Muscle of leg (tissue), 3 donors: ENCODE measurements at regions not wholly inside any gene's neighbourhood (a gene's known extent, or its start where the extent isn't known, plus 50 kb on each side); places are given as distances from the start of the nearest gene placed in this dataset.

ENCODE experiments used
- DNase-seq: peaks from one replicate; pipeline ENCODE4 v3.0.0; 2013
- H3K27ac ChIP-seq: one replicate; pipeline ENCODE4 v1.5.1; 2013; ENCODE audit warnings: mild to moderate bottlenecking, low read length, control low read depth
- H3K27me3 ChIP-seq: one replicate; pipeline ENCODE4 v1.6.1; 2013; ENCODE audit warnings: low read length; ENCODE audit not compliant: control insufficient read depth, insufficient read depth
- H3K36me3 ChIP-seq: one replicate; pipeline ENCODE4 v1.6.1; 2013; ENCODE audit warnings: low read length; ENCODE audit not compliant: control insufficient read depth, insufficient read depth
- H3K4me1 ChIP-seq: one replicate; pipeline ENCODE4 v1.6.1; 2013; ENCODE audit warnings: low read length; ENCODE audit not compliant: control insufficient read depth, insufficient read depth
- H3K4me3 ChIP-seq: one replicate; pipeline ENCODE4 v1.5.1; 2013; ENCODE audit warnings: low read length, control low read depth
- H3K9me3 ChIP-seq: replicated peaks from 2 replicates; pipeline ENCODE4 v1.6.1; 2013; ENCODE audit warnings: low read depth, low read length; ENCODE audit not compliant: control insufficient read depth
- WGBS: methylation state at CpG from one replicate; pipeline ENCODE4 v1.1.5; 2013; ENCODE audit warnings: missing lambda C conversion rate; ENCODE audit not compliant: insufficient coverage; 5-methylcytosine and 5-hydroxymethylcytosine counted together

DNA sequence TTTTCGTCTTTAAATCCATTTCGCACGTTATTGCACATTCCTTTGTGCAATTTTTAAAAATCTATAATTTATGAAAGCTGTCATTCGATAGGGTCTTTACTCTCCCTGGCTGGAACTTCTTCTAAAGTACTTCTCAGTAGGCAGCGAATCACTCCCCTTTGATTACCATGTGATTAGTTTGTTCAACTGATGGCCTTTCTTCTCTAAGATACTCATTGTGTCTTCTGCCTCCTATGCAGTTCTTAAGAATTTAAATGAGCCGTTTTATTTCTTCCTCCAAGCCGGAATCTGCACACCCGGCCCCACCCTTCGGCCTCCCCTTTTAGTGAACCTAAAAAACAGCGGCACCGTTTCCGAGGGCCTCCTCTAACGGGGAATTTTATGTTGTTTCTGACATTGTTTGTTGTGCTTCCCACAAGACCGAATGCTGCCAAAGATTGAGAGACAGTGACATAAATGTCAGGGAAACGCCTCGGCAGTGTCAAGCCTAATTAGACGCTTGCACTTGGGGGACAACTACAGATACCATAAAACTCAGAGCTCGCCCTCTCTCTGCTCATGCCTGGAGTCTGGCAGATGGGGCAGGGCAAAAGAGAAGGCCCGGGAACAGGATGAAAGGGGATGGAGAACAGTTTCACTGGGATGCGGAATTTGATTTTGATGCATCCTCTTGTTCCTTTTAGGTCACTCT is 255.3 kb downstream of the BCL11A start:
- Histone ChIP-seq H3K9me3 (no peaks in the 10 kb centered on the region), H3K27me3 (no peaks in the 10 kb centered on the region), H3K4me1 (peaks cover 4% of the 10 kb centered on the region), H3K36me3 (no peaks in the 10 kb centered on the region), H3K27ac (no peak overlapping the region), H3K4me3 (no peak overlapping the region)
- no peak for DNase-seq
- WGBS: 67% methylated on average over 4 of the region's 20 CpGs

DNA sequence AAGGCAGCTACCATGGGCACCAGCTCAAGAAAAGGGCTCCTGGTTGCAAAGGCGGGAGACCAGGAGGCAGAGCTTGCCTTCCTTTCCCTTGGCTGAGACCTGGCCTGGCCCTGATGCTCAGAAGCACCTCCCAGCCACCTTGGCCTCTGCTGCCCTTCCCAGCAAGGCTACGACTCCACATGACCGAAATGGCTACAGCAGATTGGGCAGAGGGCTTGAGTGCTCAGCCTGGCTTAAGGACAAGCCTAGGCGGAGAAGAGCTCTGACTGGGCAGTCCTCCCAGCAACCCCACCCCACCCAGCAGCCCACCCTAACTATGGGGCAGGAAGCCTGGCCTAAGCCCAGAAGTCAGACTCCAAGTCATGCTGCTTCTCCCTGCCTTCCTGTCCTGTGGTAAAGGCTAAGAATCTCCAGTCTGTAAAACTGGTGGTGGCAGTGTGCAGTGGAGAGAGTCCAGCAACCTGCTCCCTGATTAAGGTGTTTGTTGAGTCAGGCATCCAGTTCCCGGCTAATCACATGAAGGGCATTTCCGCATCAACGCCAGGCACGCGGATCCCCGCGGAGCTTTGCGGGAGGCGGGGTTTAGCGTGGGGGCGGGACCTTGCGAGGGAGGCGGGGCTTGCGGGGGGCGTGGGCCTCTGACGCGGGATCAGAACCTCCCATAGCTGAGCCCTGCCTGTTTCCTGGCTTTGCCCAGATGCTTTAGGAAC is 256.0 kb downstream of the BCL11A start:
- Histone ChIP-seq H3K4me1 (peaks cover 4% of the 10 kb centered on the region), H3K9me3 (no peaks in the 10 kb centered on the region), H3K4me3 (no peak overlapping the region), H3K36me3 (no peaks in the 10 kb centered on the region), H3K27me3 (no peaks in the 10 kb centered on the region), H3K27ac (no peak overlapping the region)
- 41% methylated on average over 18 of the region's 21 CpGs for WGBS
- no peak for DNase-seq

- no peaks in the 10 kb centered on the region for H3K27me3 ChIP-seq
- H3K27ac ChIP-seq: no peak overlapping the region
- H3K9me3 ChIP-seq: no peaks in the 10 kb centered on the region
- 97% methylated on average over 6 of the region's 8 CpGs for WGBS
- H3K4me1 ChIP-seq: peaks cover 4% of the 10 kb centered on the region
- no peak for DNase-seq
- no peaks in the 10 kb centered on the region for H3K36me3 ChIP-seq
- no peak overlapping the region for H3K4me3 ChIP-seq
Observed at GRCh38 chr2:60296219-60296955, 257.1 kb downstream of the BCL11A start.

DNA sequence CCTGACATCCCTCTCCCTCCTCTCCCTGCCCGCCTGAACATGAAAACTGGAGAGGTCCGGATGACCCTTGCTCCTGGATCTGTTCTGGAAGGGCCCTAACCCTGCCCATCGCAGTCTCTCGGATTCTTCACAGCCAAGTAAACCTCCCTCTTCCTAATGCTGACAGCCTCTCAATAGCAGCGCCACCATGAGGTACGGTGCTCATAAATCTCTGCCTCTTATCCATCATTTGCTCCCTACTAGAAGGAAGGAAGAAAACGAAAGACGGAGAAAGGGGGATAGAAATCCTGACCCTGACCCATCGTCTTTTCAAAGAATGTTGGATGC is 257.9 kb downstream of the BCL11A start:
- 74% methylated on average over 4 of the region's 9 CpGs for WGBS
- peaks cover 4% of the 10 kb centered on the region for H3K4me1 ChIP-seq
- H3K27ac ChIP-seq: no peak overlapping the region
- no peaks in the 10 kb centered on the region for H3K36me3 ChIP-seq
- H3K9me3 ChIP-seq: no peaks in the 10 kb centered on the region
- no peak overlapping the region for H3K4me3 ChIP-seq
- no peak for DNase-seq
- no peaks in the 10 kb centered on the region for H3K27me3 ChIP-seq

DNA sequence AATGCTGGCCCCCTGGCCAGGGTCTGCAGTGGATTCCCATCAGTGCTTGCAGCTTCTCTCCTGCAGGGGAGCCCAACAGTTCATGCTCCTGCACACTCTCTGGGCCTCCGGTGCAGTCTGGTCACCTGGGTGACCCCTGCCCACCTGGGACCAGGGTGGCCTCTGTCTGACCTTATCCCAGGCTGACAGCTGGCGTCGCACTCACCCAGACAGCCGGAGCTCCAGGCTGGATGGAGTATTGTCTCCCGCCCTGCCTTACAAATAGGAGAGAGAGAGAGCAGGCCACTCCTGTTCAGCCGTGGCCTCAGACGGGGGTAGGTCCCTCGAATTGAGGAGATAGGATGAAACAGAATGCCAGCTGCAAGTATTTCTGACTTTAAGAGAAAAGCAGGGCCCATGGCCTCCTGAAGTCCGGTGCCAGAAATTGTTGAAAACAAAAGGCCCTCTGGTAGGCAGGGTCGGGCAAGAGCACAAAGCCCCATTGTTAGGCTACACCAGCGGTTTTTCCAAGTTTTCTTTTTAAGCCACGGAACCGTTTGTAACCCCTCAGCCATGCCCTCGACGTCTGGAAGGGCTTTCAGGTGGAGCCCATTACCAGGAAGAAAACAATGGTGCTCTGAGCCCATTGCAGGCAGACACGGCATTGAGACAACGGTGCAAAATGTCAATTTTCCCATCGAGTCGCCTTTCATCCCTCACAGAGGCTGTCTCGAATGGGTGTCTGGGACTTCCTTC is 258.4 kb downstream of the BCL11A start:
- no peak overlapping the region for H3K27ac ChIP-seq
- no peak overlapping the region for H3K4me3 ChIP-seq
- no peaks in the 10 kb centered on the region for H3K9me3 ChIP-seq
- peaks cover 4% of the 10 kb centered on the region for H3K4me1 ChIP-seq
- no peaks in the 10 kb centered on the region for H3K27me3 ChIP-seq
- no peak for DNase-seq
- H3K36me3 ChIP-seq: no peaks in the 10 kb centered on the region
- WGBS: 34% methylated on average over 17 of the region's 20 CpGs

- no peaks in the 10 kb centered on the region for H3K27me3 ChIP-seq
- no peaks in the 10 kb centered on the region for H3K36me3 ChIP-seq
- H3K27ac ChIP-seq: no peak overlapping the region
- peaks cover 4% of the 10 kb centered on the region for H3K4me1 ChIP-seq
- 96% methylated on average over 2 of the region's 3 CpGs for WGBS
- no peaks in the 10 kb centered on the region for H3K9me3 ChIP-seq
- H3K4me3 ChIP-seq: no peak overlapping the region
- no peak for DNase-seq
Observed at GRCh38 chr2:60292242-60292641, 261.2 kb downstream of the BCL11A start.

DNA sequence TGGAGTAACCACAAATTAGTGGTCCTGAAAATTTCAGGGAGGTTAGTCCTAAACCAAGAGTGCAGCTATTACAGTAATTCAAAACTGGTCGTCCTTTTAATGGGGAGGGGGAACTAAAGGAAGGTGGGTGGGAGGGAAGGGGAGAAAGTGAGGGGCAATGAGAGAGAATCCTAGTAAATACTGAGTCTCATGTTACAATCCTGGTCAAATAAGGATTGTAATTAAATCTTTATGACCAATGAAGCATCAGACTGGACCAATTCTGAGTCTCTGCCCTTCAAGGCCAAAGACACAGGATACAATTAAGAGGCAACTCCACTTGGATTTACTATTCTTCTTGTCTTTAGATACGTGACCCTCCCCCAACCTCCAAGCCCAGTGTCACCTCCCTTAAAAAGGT is 262.9 kb downstream of the BCL11A start:
- no peak overlapping the region for H3K27ac ChIP-seq
- DNase-seq: no peak
- WGBS: 60% methylated on average over 1 of the region's 2 CpGs
- H3K4me3 ChIP-seq: no peak overlapping the region
- no peaks in the 10 kb centered on the region for H3K36me3 ChIP-seq
- H3K4me1 ChIP-seq: peaks cover 4% of the 10 kb centered on the region
- H3K27me3 ChIP-seq: no peaks in the 10 kb centered on the region
- no peaks in the 10 kb centered on the region for H3K9me3 ChIP-seq

GRCh38 chr2:60285626-60286316 is 267.7 kb downstream of the BCL11A start:
- Histone ChIP-seq H3K9me3 (no peaks in the 10 kb centered on the region), H3K4me1 (no peaks in the 10 kb centered on the region), H3K4me3 (no peak overlapping the region), H3K27me3 (no peaks in the 10 kb centered on the region), H3K36me3 (no peaks in the 10 kb centered on the region), H3K27ac (no peak overlapping the region)
- WGBS: 68% methylated on average over 5 of the region's 5 CpGs
- DNase-seq: no peak

GRCh38 chr2:60283626-60284025 is 269.8 kb downstream of the BCL11A start:
- WGBS: 29% methylated on average over 1 of the region's 4 CpGs

More at GRCh38 chr2:60283626-60284025, 269.8 kb downstream of the BCL11A start:
- H3K4me1 ChIP-seq: no peaks in the 10 kb centered on the region
- H3K27me3 ChIP-seq: no peaks in the 10 kb centered on the region
- no peak overlapping the region for H3K27ac ChIP-seq
- H3K36me3 ChIP-seq: no peaks in the 10 kb centered on the region
- H3K9me3 ChIP-seq: no peaks in the 10 kb centered on the region
- no peak overlapping the region for H3K4me3 ChIP-seq
- no peak for DNase-seq
